Activated CD8-positive, alpha-beta memory T cell treated with anti-CD3 and anti-CD28 coated beads, Interleukin-2, amount 50 U/mL, for 48 hours (primary cell): ENCODE measurements at regions not wholly inside any gene's neighbourhood (a gene's known extent, or its start where the extent isn't known, plus 50 kb on each side); places are given as distances from the start of the nearest gene placed in this dataset.
"Not testable (repeated sequence)": the region's sequence is repeated elsewhere in the genome, so short reads cannot be mapped to it uniquely, and the experiment has no call there.

Source experiments
- DNase-seq: peaks from one replicate; pipeline ENCODE4 v3.0.0-alpha.2; 2020

GRCh38 chr3:188974856-188975599 lies 196.7 kb upstream of the TPRG1 start:
- no peak for DNase-seq

GRCh38 chr3:188975600-188976314 lies 196.0 kb upstream of the TPRG1 start:
- no peak for DNase-seq

- DNase-seq: no peak
Measured at GRCh38 chr3:188976407-188976806, 195.4 kb upstream of the TPRG1 start.

DNA sequence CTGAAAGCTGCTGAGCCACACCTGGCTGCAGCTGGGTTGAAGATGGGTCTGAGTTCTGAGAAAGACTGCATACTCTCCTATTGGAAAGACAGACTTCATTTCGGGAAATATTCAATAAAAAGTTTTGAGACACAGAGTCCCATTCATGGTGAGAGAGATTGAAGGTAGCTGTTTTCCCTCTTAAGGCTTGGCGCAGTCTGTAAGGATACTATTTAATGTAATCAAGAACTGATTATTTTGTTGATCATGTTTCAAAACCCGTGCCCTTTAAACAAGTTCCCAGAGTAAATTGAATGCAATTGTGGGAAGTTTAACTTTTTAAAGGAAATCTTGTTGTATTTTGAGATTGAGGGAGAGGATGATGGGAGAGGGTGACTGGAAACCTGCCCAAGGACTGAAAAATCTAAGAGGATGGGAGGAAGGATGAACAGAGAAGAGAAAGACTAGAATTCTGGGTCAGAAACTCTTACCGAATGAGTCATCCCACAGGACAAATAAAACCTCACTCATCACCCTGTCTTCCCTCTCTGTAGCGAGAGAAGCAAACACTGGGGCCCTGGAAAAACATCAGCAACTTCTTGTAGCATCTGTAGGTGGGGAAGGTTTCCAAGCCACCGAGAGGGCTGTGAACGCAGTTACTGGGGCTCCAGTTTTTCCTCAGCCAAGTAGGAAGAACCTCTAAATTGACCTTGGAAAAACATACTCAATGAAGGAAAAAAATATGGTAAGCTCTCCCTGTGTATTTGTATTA lies 193.2 kb upstream of the TPRG1 start:
- no peak for DNase-seq

DNA sequence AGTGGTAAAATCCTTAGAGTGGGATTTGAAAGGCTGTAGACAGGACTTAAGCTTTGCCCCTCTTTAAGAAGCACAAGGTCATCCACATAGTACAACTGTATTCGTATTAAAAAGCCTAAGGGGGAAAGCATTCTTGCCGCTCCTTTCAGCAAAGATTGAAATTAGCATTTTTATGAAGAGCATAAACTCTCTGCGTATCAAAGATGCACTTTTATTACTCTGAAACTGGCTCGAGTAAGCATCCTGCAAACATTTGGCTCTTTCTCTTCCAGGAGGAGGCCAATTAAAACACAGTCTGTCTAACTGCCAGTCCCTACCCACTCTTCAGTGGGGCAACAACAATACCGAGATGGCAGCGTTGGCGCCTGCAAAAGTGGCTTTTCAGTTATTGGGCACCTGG lies 192.5 kb upstream of the TPRG1 start:
- no peak for DNase-seq

- no peak for DNase-seq
Measured at GRCh38 chr3:188979669-188980310, 192.0 kb upstream of the TPRG1 start.

DNA sequence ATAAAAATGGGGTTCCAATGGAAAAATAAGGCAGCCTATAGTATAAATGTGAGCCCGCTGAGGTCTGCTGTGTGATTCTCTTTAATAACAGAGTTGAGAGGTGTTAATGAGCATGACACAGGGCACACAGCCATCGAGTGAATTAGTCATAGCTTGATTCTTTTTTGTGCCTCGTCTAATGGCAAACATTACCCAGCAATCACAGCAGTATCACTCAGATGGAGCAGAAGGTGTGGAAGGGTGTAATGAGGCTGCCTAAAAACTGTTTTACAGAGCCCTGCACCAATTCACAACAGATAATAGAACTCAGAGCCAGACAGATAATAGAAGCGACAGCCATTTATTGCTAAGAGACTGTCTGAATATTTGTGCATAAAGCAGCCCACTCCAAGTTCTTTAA lies 178.6 kb upstream of the TPRG1 start:
- DNase-seq: no peak

DNA sequence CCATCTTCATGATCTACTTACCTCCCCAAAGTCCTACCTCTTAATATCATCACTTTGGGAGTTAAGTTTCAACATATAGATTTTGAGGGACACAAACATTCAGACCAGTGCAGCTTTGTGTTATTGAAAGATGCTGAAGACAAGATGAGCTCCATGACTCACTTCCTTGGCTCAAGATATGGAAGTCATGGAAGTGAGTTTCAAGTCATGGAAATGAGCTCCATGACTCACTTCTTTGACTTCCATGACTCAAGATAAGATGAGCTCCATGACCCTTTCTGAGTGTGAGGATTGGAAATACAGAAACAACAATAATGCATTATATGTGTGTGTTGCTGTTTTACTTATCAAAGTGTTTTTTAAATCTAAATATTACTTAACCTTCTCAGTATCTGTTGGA lies 170.2 kb upstream of the TPRG1 start:
- no peak for DNase-seq

DNA sequence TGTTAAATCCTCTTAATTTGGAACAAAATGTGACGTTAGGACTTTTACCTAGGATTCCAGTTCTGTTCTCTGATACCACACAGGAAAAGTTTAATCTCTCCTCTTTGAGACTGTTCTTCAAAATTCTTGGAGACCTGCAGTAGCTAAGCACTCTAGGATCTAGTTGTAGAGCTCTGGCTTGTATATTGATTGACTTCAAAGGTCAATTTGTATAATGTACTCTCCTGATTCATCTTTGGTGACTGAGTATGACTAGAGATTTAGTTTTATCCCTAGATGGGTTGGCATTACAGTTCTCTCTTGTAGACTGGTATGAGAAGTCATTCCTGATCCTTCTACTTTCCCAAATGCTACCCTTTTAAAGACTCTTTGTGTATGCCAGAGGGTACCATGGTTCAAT lies 168.4 kb upstream of the TPRG1 start:
- DNase-seq: no peak

- DNase-seq: no peak
Measured at GRCh38 chr3:189013224-189013888, 158.4 kb upstream of the TPRG1 start.

DNA sequence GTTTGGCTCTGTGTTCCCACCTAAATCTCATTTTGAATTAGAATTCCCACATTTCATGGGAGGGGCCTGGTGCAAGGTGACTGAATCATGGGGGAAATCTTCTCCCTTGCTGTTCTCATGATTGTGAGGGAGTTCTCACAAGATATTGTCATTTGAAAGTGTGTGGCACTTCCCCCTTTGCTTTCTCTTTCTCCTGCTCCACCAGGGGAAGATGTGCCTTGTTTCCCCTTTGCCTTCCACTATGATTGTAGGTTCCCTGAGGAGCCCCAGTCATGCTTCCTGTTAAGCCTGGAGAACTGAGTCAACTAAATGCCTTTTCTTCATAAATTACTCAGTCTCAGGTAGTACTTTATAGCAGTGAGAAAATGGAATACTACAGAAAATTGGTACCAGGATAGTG lies 157.2 kb upstream of the TPRG1 start:
- no peak for DNase-seq

GRCh38 chr3:189022576-189023466 lies 148.9 kb upstream of the TPRG1 start:
- DNase-seq: not testable (repeated sequence)

- no peak for DNase-seq
Measured at GRCh38 chr3:189025866-189026265, 145.9 kb upstream of the TPRG1 start.

DNA sequence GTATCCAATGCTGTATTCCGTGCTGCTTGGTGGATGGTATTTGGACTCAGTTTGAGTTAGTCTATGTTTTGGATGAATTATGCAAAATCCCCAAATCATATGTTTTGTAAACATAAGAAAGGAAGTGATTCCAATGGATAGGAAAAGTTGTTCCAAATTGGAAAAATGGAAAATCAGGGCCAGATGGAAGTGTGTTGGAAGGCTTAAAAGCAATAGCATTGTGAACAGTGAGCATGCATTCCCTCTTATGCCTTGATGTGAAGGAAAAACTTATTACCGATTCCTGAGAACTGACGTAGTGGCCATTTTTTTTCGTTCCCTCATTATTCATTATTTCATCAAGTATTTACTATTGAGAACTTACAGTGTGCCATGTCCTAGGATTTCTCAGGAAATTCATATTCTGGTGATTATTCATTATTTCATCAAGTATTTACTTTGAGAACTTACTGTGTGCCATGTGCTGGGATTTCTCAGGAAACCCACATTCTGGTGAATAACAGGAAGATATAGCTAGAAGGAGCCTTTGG lies 144.1 kb upstream of the TPRG1 start:
- DNase-seq: no peak

GRCh38 chr3:189038773-189039745 lies 132.7 kb upstream of the TPRG1 start:
- no peak for DNase-seq

DNA sequence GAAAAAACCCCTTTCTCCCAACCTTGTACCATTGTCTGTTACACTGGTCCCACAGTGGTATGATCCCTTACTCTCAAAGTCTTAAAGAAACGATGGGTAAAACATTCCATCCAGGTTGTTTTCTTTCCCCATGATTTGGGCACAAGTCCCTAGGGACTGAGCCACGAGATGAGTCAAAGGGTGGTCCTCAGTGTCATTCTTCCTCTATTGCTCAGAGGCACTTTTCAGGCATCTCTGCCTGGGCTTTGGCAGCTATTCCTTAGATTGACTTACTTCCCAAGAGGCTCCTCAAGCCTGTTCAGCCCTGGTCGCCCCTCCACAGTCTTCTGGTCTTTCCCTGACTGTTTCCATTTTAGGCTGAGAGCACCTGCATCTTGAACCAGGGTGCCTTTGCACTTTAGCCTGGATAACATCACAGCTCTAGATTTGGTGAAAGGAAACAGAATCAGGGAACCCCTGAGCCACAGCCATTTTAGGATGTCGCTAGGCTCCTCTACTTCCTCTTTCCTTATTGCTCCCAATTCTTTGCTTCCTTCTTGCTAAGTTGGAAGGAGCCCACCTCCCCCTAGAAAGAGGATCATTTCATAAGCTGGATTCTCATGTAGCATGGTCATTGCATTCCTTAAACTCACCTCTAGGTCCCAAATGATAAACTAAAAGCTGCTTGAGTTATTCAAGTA lies 131.0 kb upstream of the TPRG1 start:
- DNase-seq: no peak

DNA sequence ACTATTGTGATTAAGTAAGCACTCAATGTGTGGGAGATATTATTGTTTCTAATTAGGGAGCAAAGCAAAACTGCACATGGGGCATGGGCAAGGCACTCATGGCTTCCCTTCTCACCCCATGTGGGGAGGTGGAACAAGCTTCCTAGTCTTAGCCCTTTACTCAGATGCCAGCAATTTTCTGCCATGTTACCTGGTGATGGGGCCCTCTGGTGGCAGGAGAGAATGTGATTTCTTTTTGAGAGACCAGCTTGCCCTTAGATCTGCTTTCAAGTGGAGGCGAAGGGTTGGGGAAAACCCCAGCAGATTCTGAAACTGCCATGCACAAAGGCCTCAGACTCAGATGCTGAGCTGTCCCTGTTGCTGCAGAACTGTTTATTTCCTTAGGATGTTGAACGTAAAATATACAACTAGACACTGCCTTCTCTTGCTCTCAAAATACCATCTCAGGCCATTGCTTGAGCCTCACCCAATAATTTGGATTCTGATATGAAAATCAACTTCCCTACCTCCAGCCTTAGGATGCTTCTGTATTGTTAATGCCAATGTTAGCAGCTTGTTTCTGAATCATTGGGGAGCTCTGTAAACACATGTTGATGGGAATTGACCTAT lies 130.2 kb upstream of the TPRG1 start:
- DNase-seq: peak; percentile 75

DNA sequence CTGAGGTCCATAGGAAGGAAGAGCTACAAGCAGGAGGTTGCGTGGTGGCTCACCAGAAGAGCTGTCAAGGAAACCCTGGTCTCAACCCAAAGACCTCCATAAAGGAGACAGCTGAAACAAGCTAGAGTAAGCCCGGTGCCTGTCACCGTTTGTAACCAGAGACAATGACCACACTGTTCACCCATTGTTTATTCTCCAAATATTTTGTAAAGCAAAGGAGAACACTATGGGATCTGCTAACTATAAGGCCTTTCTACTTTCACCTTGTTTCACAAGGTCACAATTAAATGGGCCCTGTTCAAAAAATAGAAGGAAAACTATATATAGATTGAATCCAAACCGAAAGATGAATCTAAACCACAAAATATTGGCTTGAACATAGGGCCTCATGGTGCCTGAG lies 128.9 kb upstream of the TPRG1 start:
- no peak for DNase-seq
